PC-3 (cell line): ENCODE measurements at regions not wholly inside any gene's neighbourhood (a gene's known extent, or its start where the extent isn't known, plus 50 kb on each side); places are given as distances from the start of the nearest gene placed in this dataset.

ENCODE experiments used
- ATAC-seq: fragments of 200-7000 bp; cut with Tn5 transposase; 2 replicates; pipeline ENCODE4 v1.9.1; 2020; ENCODE audit warnings: mild to moderate bottlenecking, moderate library complexity
- BruUV-seq: library from RNA; stranded (reverse); fragments of 400-500 nt; replicated peaks from 2 replicates; lab custom pipeline; 2021; lab: Mats Ljungman, UMichigan
- CTCF ChIA-PET: fragments of 300-600 bp; sonication (Branson Sonifier 250); formaldehyde crosslinking; loops from one replicate; lab custom pipeline; 2022; ENCODE audit warnings: antibody characterized with exemption; lab: Charles Lee
- POLR2A ChIA-PET: fragments of 300-600 bp; sonication (Branson Sonifier 250); formaldehyde crosslinking; loops from one replicate; lab custom pipeline; 2022; ENCODE audit warnings: antibody characterized with exemption; ENCODE audit not compliant: unreplicated experiment; lab: Charles Lee
- DNase-seq: peaks from one replicate; pipeline ENCODE4 v3.0.0-alpha.2; 2015
- H2AFZ ChIP-seq: fragments of 300-600 bp; sonication (generic); 2 replicates; pipeline ENCODE4 v1.6.0; 2016; ENCODE audit warnings: antibody characterized with exemption, low read length
- H3F3A ChIP-seq: fragments of 300-600 bp; sonication (generic); one replicate; pipeline ENCODE4 v1.6.0; 2017; ENCODE audit warnings: antibody characterized with exemption, low read length, control low read depth, mild to moderate bottlenecking; ENCODE audit not compliant: unreplicated experiment
- H3K27ac ChIP-seq: fragments of 300-600 bp; sonication (generic); 2 replicates; pipeline ENCODE4 v1.5.1; 2016; ENCODE audit warnings: mild to moderate bottlenecking, low read length
- H3K27me3 ChIP-seq: fragments of 300-600 bp; sonication (generic); 2 replicates; pipeline ENCODE4 v1.6.1; 2016; ENCODE audit warnings: low read length, mixed read lengths
- H3K36me3 ChIP-seq: fragments of 300-600 bp; sonication (generic); 2 replicates; pipeline ENCODE4 v1.6.1; 2016; ENCODE audit warnings: low read depth, mixed run types, low read length, mixed read lengths
- H3K4me1 ChIP-seq: fragments of 300-600 bp; sonication (generic); 2 replicates; pipeline ENCODE4 v1.5.1; 2016; ENCODE audit warnings: low read length; ENCODE audit not compliant: insufficient read depth
- H3K4me2 ChIP-seq: fragments of 300-600 bp; sonication (generic); 2 replicates; pipeline ENCODE4 v1.6.0; 2016; ENCODE audit warnings: low read length
- H3K4me3 ChIP-seq: fragments of 300-600 bp; sonication (generic); 2 replicates; pipeline ENCODE4 v1.5.1; 2016; ENCODE audit warnings: mild to moderate bottlenecking, low read length, mixed read lengths
- H3K79me2 ChIP-seq: fragments of 300-600 bp; sonication (generic); 2 replicates; pipeline ENCODE4 v1.6.1; 2017; ENCODE audit warnings: low read length, mixed read lengths
- H3K9ac ChIP-seq: fragments of 300-600 bp; sonication (generic); 2 replicates; pipeline ENCODE4 v1.6.0; 2016; ENCODE audit warnings: mild to moderate bottlenecking, low read length
- H3K9me2 ChIP-seq: fragments of 300-600 bp; sonication (generic); replicated peaks from 2 replicates; pipeline ENCODE4 v1.6.1; 2016; ENCODE audit warnings: mixed run types, low read length, mixed read lengths
- H3K9me3 ChIP-seq: fragments of 300-600 bp; sonication (generic); 2 replicates; pipeline ENCODE4 v1.6.1; 2016; ENCODE audit warnings: low read length, mixed read lengths
- H4K20me1 ChIP-seq: fragments of 300-600 bp; sonication (generic); 2 replicates; pipeline ENCODE4 v1.6.1; 2016; ENCODE audit warnings: low read length, mixed read lengths
- CTCF ChIP-seq: fragments of 300-600 bp; sonication (generic); conservative IDR thresholded peaks from 2 replicates; pipeline ENCODE4 v1.5.1; 2017; ENCODE audit warnings: antibody characterized with exemption, low read depth, mild to moderate bottlenecking, low read length
- EZH2 ChIP-seq: fragments of 300-600 bp; sonication (generic); IDR thresholded peaks from one replicate; pipeline ENCODE4 v1.6.1; 2017; ENCODE audit warnings: antibody characterized with exemption, mild to moderate bottlenecking, low read length; ENCODE audit not compliant: unreplicated experiment
- EZH2phosphoT487 ChIP-seq: fragments of 300-600 bp; sonication (generic); IDR thresholded peaks from 2 replicates; pipeline ENCODE4 v1.6.1; 2018; ENCODE audit warnings: mild to moderate bottlenecking, antibody characterized with exemption, low read length, borderline replicate concordance
- intact Hi-C: fragments of 100-400 bp; cut with micrococcal nuclease; formaldehyde crosslinking; loops from 2 replicates; pipeline ENCODE4 v1.9.0; 2023

GRCh38 chr5:115072266-115073064, 97.2 kb downstream of the TRIM36 start:
- DNase-seq: no peak

GRCh38 chr5:115070737-115071136, 99.0 kb downstream of the TRIM36 start:
- no peak overlapping the region for H2AFZ ChIP-seq
- H3K36me3 ChIP-seq: no peaks in the 10 kb centered on the region
- no peak overlapping the region for H3K27ac ChIP-seq
- H3K9me3 ChIP-seq: no peaks in the 10 kb centered on the region
- POLR2A ChIA-PET: no interaction called here
- no peaks in the 10 kb centered on the region for H3K9me2 ChIP-seq
- H3K4me1 ChIP-seq: no peaks in the 10 kb centered on the region
- H4K20me1 ChIP-seq: no peaks in the 10 kb centered on the region
- H3K79me2 ChIP-seq: no peaks in the 10 kb centered on the region
- peaks cover 5% of the 10 kb centered on the region; the same call in 1 of the 2 replicates for H3K27me3 ChIP-seq
- no peak overlapping the region for H3K9ac ChIP-seq
- H3F3A ChIP-seq: no peaks in the 10 kb centered on the region
- DNase-seq (no peak), ATAC-seq (no peak)
- BruUV-seq: no TSS peak
- CTCF ChIA-PET: no interaction called here
- intact Hi-C loops: no loop called here
- no peak overlapping the region for H3K4me2 ChIP-seq
- TF ChIP-seq EZH2phosphoT487 (no peak), CTCF (no peak), EZH2 (no peak)
- no peak overlapping the region for H3K4me3 ChIP-seq

More at GRCh38 chr5:115072266-115073064, 97.2 kb downstream of the TRIM36 start:
- no peak for ATAC-seq
- no peaks in the 10 kb centered on the region for H3K79me2 ChIP-seq
- H3K36me3 ChIP-seq: no peaks in the 10 kb centered on the region
- no peak overlapping the region for H3K9ac ChIP-seq
- no peaks in the 10 kb centered on the region for H3K4me1 ChIP-seq
- TF ChIP-seq EZH2 (no peak), CTCF (no peak), EZH2phosphoT487 (no peak)
- peaks cover 4% of the 10 kb centered on the region; the same call in 1 of the 2 replicates for H3K27me3 ChIP-seq
- no peaks in the 10 kb centered on the region for H3K9me2 ChIP-seq
- no peak overlapping the region for H3K4me3 ChIP-seq
- H2AFZ ChIP-seq: no peak overlapping the region
- POLR2A ChIA-PET: no interaction called here
- H3K27ac ChIP-seq: no peak overlapping the region
- H4K20me1 ChIP-seq: no peaks in the 10 kb centered on the region
- CTCF ChIA-PET: no interaction called here
- H3K9me3 ChIP-seq: no peaks in the 10 kb centered on the region
- H3F3A ChIP-seq: no peaks in the 10 kb centered on the region
- BruUV-seq: no TSS peak
- intact Hi-C loops: no loop called here
- no peak overlapping the region for H3K4me2 ChIP-seq
